HG03520 (cell line): ENCODE measurements at regions not wholly inside any gene's neighbourhood (a gene's known extent, or its start where the extent isn't known, plus 50 kb on each side); places are given as distances from the start of the nearest gene placed in this dataset.
"Not testable (repeated sequence)": the region's sequence is repeated elsewhere in the genome, so short reads cannot be mapped to it uniquely, and the experiment has no call there.

Source experiments
- ATAC-seq: cut with Tn5 transposase; IDR thresholded peaks from one replicate; pipeline ENCODE4 v1.9.1; 2021; ENCODE audit warnings: mild to moderate bottlenecking, moderate library complexity; ENCODE audit not compliant: unreplicated experiment

DNA sequence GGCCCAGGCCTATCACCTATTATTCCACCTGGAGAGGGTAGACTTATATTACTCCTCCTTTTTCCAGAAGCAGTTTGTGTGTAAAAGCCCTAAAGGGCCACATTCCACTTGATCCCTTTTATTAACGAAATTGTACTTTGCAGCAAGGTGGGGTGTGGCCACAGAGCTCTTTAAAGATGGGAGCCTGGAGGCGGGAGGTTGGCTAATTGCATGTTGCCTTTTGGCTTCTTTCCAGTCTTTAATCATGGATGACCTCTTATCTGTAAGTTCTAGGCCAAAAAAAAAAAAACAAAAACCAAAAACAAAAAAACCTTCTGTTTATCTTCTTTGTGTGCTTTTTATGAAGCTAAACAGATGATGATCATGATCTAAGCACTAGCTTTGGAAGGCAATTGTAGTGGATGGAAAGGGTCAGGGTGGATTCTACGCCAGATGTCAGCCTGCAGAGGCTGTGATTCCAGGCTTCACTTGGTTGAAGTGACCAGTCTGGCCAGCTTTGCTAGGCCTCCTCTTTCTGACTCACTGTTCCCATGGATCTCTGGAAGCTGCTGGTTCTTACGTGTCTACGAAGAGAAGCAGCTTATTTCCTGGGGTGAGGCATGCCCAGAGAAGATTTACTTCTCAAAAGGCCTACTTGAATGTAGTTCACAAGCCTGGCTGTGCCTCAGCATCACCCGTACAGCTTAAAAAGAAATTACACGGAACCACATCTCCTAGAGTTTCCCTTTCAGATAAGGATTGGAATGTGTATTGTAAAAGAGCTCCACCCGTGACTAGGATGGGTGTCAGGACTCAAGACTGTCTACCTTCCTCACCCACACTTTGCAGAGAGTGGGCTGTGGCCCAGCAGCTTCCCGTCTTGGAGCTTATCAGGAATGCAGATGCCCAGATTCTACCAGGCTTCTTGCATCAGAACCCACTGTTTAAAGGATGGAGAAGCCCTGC is 330.9 kb upstream of the C2CD4B start:
- no peak for ATAC-seq

DNA sequence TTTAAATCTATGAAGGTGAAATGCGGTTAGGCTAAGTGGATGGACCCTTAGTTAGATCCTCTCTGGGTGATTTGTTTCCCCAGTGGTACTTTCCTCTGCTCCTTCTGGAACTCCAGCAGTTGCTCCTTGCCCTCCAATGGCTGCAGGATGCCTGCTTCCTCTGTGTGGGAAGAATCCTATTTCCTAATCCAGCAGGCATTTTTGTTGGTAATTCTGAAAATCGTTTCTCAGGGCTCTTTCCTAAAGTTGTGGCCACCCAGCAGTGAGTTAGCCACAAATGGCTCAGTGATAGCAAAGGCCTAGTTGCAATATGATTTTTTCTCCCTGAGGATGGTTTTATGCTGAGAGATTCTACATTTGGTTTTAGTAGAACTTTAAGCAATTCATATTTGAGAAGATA is 332.3 kb upstream of the C2CD4B start:
- no peak for ATAC-seq

DNA sequence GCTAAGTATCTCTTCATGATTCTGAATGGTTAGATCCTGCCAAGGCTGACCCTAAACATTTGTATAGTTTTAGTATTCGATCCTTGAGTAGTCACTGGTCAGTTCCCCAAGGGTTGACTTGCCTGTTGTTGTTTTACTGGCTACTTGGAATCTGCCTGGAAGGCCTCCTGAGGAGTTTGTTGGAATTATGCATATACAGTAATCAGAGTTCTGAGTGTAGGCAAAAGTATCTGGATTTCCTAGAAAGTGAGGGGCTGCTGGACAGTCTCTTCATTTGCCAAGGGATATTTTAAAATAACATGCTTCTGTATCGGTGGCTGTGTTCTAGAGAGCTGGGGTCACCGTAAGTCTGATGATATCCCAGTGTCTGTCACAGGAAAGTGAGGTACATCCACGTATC is 333.2 kb upstream of the C2CD4B start:
- ATAC-seq = no peak

DNA sequence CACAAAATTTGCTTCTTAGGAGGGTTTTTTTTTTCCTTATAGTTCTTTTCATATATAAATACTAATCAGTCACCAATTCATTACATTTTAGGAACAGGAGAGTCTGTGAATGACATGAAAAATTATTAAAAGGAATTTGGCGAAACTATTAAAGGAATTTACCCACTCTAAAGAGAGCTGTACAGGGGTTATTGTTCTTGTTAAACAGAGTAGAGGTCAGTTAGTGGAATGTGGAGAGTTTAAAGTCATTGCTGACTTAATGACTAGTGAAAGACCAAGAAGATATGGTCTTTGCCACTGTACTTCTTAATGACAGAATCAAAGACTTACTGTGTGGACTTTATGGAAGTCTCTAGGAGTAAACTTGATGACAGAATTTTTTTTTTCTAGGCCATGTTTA is 333.6 kb upstream of the C2CD4B start:
- ATAC-seq = no peak

DNA sequence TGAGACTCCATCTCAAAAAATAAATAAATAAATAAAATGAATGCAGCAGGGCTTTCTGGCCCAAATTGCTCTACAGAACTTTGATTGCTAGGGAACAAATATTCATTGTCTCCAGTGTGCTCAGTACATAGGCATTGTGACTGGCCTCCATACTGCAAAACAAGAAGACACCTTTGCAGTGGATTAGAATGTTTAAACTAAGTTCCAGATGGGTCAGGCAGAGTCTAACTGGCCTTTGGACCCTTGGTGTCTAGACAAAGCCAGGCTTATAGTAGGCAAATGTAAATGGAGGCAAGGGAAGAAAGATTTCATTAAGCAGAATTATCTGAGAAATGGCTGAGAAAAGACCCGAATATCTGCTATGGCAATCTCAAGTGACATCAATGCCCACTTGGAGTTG is 335.2 kb upstream of the C2CD4B start:
- ATAC-seq = no peak

DNA sequence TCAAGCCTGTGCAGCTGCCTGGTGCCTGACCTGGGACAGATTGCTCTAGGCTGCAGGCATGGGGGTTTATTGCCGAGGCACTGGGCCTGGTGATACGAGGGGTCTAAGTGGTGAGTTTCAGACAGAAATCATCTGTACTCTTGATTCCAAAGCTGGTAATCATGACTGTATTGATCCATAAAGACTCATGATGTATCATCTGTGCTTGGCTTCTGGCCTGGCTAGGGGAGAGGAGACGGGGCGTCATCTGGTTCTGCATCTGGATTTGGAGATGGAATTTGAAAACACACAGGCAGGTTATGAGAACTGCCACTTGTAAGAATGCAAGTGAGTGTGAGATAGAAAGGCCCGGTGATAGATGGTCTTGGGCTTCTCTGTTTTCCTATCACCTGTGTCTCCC is 337.4 kb upstream of the C2CD4B start:
- ATAC-seq = no peak

DNA sequence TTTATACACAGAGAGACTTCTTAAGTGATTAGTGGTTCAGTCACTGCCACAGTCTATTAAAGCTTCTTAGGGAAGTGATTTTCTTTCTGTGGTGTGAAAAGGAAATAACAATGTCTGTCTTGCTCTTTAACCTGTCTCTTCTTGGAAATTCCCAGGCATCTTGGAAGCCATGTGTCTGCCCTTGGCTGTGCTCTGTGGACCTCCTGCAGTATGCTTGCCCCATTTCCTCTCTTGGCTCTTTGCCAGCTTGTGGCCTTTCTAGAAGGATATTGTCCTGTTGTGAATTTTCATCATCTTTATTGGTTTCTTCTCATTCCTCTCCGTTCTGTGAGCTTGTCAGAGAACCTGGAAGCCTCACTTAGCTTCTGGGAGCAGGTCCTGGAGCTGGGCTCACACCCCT is 338.4 kb upstream of the C2CD4B start:
- ATAC-seq = no peak

DNA sequence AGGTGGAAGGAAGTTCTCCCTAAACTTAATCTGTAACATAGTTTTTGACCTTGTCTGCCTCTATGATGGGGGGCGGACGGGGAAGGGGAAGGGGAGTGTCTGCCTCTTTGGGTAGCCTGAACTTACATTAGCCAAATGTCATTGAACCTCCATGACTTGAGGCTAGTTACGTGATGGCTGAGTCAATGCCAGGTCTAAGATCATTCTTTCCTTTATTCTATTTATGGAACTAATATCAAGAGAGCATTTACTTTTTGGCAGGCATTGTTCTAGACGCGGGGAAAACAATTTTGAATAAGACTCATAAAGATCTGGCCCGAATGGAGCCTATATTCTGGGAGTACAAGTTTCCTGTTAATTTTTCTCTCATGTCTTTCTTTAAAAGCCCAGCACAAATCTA is 340.7 kb upstream of the C2CD4B start:
- ATAC-seq = no peak

DNA sequence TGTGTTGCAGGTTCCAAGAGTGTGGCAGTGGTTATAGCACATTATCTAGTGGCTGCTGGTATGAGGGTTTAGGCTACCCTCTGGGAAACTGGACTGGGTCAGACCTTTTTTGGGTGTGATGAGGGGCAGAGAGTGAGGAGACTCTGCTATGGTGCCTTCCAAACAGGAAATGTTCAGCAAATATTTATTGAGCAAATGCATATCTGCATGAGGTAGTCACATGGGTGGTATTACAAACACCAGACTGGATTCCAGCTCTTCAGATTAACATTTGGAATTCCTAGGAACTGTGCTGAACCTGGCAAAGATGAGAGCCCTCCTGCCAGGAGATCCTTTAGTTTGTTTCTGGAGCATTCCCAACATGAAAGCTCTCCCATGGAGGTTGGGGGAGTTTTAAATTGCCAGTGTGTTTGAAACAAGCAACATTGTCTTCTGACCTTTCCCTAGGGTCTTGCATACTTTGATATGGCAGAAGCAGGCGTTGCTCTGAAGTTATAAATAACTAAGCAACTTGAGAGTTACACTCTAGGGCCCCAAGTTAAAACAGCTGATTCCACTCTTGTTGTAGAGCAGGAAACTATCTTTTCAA is 341.2 kb upstream of the C2CD4B start:
- no peak for ATAC-seq

DNA sequence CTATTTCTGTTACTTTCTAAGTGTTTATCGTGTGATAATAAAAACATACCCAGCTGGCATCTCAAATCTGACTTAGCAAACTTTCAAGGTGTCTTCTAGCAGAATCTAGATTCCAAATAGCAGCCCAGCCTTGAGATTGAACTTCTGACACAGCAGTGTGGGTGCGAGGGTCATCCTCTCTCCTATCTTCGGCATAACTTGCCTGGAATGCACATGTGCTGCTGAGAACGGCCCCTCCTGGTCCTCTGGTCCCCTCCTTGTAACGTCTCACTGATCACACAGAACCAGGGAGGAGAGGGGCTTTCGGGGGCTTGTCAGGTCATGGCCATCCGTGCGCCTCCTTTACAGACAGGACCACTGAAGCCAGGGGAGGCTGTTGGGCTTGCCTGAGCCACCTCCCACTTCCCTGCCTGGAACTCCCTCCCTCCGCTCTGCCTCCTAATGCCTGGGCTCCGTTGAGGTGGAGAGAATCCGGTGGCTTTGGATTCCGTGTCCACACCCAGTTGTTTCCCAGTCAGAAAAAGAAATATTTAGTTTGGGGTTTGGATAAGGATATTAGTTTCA is 344.4 kb upstream of the C2CD4B start:
- no peak for ATAC-seq

DNA sequence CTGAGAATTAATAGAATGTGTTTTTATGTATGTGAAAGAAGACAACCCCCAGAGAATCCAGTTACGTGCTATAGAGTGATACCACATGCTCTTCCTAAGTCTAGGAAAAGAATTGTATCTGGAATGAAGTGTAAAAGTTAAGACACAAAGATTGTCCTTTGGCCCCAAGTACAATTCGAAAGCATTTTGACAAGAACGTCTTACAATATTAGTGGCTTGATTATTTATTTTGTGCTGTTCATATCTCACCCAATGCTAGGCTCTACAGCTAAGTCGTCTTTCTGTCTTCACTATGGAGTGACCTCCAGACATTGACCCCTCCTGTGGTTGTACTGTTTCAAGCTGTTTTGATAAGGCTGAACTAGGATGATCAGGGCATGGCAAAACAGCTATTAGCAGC is 345.7 kb upstream of the C2CD4B start:
- ATAC-seq = no peak

DNA sequence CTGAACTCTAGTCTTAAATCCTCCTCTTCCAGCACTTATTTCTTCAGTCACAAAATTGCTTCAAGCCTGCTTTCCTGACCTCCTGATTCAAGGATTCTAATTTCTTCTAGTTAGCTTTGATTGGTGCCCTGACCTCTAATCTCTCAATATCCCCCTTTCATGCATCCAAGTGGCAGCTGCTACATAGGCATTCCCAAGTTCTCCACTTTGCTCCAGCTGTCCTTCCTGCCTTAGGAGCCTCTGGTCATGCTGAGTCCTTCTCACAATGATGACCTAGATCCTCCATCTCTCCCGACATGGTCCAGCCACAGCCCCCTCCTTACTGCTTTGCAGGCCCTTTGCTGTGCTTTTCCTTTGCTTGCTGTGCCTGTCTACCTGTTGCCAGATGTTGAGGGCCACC is 347.8 kb upstream of the C2CD4B start:
- no peak for ATAC-seq

DNA sequence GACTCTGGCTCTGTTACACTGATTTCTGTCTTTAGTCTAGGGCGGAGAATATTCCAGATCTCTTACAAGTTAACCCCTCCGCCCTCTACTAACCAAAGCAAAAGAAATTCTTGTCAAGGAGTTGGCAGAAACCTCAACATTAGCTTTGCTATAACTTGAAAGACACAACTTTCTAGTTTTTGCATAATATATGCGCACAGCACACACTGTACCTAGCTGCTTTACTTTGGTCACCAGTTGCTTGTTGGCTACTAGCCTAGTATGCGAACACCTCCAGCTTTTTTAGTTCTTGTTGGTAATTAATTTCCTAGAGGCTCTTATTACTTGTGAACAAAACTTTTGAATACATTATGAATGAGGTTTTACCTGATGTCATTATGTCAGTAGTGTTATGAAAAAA is 348.8 kb upstream of the C2CD4B start:
- ATAC-seq = no peak

DNA sequence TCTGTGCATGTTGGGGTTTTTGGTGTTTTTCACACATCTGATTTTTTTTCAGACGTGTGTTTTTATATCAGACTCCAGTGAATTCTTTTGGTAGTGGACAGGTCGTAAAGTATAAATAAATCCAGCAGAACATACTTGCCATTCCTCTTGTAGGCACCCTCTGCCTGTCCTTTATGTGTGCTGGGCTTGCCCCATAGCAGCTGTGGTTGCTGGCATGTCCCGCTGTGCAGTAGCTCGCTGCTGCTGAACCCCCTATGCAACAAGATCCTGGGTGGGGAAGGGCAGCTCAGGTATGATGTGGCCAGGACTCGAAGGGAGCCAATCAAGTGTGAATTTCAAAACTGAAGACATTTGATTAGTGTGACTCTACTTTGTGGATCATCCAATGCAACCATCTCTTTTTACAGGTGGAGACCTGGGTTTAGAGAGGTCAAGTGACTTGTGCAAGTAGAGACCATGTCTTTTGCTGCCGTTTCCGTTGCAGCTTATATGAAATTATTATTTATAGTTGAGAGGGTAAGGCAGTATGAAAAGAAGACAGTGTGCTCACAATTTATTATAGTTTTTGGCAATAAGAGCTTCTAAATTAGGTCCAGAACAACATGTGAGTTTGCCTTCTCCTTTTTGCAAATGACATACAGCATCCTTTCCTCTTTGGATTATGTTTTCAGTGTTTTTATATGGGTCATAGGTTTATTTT is 350.8 kb upstream of the C2CD4B start:
- ATAC-seq = no peak

DNA sequence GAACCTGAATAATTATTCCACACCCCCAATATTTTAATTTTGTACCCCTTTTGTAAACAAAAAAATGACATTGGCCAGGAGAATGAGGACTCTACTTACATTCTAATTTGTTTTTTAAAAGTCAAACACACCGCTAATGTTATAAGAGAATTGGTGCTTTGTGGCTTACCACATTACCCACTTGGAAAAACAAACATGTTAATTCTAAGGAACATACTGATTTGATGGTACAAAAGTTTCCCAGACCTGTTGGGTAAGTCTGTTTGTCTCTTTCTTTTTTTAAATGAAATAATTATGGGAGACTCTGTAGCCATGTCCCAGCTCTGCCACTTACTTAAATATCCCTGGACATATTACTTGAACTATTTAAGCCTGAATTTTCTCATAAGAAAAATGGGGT is 352.5 kb upstream of the C2CD4B start:
- ATAC-seq = no peak

DNA sequence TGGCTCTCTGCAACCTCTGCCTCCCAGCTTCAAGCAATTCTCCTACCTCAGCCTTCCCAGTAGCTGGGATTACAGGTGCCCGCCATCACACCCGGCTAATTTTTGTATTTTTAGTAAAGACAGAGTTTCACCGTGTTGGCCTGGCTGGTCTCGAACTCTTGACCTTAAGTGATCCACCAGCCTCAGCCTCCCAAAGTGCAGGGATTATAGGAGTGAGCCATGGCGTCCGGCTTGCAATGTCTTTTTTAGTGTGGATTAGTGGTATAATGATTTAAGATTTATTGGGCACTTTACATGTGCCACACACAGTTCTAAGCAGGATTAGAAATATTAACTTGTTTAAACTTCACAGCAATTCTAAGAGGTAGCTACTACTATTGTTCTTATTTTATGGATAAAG is 353.6 kb upstream of the C2CD4B start:
- not testable (repeated sequence) for ATAC-seq

DNA sequence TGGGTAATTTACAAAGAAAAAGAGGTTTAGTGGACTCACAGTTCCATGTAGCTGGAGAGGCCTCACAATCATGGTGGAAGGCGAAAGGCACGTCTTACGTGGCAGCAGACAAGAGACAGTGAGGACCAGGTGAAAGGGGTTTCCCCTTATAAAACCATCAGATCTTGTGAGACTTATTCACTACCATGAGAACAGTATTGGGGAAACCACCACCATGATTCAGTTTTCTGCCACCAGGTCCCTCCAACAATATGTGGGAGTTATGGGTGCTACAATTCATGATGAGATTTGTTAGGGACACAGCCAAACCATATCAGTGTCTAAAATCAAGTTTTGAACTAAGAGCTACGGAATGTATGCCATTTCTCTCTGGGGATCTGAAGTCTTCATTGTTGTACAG is 354.8 kb upstream of the C2CD4B start:
- ATAC-seq = no peak

DNA sequence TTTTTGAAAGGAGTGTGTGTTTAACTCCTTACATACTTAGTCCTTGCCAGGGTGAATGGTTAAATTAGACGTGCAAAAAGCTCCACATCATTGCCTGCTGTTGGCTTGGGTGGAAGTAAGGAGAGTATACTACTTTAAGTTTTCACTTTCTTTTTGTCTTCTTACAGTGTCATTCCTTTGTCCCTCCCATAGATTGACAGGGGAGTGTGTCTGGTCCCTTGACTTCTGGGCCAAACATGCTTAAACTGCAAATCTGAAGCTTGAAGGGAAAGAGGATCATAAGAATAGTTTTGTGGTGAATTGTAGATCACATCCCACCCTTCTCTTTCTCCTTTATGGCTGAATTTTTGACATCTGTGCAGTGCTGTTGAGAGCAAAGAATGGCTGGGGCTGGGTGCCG is 355.8 kb upstream of the C2CD4B start:
- no peak for ATAC-seq

DNA sequence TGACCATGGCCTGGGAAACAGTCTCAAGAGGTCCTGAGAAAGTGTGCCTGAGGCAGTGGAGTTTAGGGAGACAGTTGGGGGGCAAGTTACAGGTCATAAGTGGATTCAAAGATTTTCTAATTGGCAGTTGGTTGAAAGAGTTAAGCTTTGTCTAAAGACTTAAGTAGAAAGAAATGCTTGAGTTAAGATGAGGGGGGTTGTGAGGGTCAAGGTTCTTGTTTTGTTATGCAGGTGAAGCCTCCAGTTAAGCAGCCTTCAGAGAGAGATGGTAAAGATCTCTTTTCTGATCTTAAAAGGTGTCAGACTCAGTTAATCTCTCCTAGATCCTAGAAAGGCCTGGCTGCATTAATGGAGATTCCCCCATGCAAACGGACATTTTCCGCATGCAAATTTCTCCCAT is 356.3 kb upstream of the C2CD4B start:
- no peak for ATAC-seq

DNA sequence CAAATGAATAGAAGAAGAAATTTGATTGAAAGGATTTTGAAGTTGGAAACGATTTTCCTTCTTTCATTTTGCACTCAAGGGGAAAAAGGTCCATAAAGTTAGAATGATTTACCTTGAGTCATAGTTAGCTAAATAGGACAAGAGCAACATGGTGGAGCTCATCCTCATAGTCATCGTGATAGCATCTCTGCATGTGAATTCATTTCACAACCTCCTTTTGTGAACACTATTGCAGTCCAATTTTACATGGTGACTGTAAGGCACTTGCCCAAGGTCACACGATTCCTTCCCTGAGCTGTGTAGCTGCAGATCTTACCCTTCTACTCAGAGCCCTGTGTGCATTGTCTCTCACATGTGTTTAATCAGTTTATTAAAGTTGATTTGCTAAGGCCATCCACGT is 359.8 kb upstream of the C2CD4B start:
- ATAC-seq = no peak

DNA sequence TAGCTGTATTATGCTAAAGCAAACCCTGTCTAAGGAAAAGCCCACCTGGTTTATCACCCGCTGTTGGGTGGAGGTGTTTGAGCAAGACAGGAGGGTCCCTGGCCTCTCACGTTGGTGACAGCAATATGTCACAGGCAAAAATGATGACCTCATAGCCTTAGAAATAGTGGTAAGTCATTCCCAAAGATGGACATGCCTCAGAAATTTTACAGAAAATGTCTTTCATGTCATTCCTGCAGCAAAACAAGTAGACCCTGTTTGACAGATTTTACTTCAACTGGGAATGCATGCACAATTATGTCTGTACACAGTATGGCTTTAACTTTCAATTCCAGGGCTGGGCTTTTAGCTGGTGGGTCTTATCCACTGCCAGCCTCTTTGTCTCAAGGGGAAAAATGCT is 362.3 kb upstream of the C2CD4B start:
- no peak for ATAC-seq

DNA sequence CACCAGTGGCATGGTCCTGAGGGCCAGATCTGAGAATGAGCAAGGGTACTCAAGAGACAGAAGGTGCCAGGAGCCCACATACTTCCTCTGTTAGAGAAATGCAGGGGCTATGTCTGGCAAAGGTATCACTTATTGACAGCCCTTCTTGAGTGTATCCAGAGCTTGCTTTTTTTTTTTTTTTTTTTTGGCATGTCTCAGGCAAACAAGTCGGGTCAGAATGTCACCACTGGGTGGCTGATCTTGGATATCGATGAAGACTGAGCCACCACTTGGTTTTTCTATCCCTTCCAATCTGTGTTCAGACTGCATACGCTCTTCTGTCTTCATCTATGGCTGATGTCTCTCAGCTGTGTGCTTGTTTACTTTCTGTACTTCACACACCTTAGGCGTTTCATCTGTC is 363.4 kb upstream of the C2CD4B start:
- ATAC-seq = no peak
